WTC11 (cell line): ENCODE measurements at regions not wholly inside any gene's neighbourhood (a gene's known extent, or its start where the extent isn't known, plus 50 kb on each side); places are given as distances from the start of the nearest gene placed in this dataset.

Source experiments
- CREM ChIP-seq: sonication (generic); formaldehyde crosslinking; IDR thresholded peaks from 2 replicates; pipeline ENCODE4 v1.8.1; 2022; ENCODE audit warnings: mild to moderate bottlenecking, missing genetic modification reagents, moderate library complexity
- CTCF ChIP-seq: fragments of 200-600 bp; IDR thresholded peaks from 2 replicates; pipeline ENCODE4 v1.8.0; 2022; ENCODE audit warnings: antibody characterized with exemption
- ESRRA ChIP-seq: sonication (generic); formaldehyde crosslinking; IDR thresholded peaks from 2 replicates; pipeline ENCODE4 v1.8.1; 2022; ENCODE audit warnings: mild to moderate bottlenecking, missing genetic modification reagents, borderline replicate concordance
- FOXJ3 ChIP-seq: sonication (generic); formaldehyde crosslinking; IDR thresholded peaks from 2 replicates; pipeline ENCODE4 v1.9.0; 2021; ENCODE audit warnings: missing genetic modification reagents, mild to moderate bottlenecking, borderline replicate concordance
- GABPB1 ChIP-seq: sonication (generic); formaldehyde crosslinking; IDR thresholded peaks from 2 replicates; pipeline ENCODE4 v1.8.1; 2023; ENCODE audit warnings: mild to moderate bottlenecking, missing genetic modification reagents
- MAX ChIP-seq: sonication (generic); formaldehyde crosslinking; IDR thresholded peaks from 2 replicates; pipeline ENCODE4 v1.8.0; 2022; ENCODE audit warnings: mild to moderate bottlenecking, missing genetic modification reagents
- MLX ChIP-seq: sonication (generic); formaldehyde crosslinking; IDR thresholded peaks from 2 replicates; pipeline ENCODE4 v1.8.1; 2023; ENCODE audit warnings: mild to moderate bottlenecking, missing genetic modification reagents, moderate library complexity
- NFATC4 ChIP-seq: fragments of 250-450 bp; sonication (Bioruptor Pico); IDR thresholded peaks from 2 replicates; pipeline ENCODE4 v1.9.0; 2021; ENCODE audit warnings: mild to moderate bottlenecking
- RELA ChIP-seq: sonication (generic); formaldehyde crosslinking; IDR thresholded peaks from 2 replicates; pipeline ENCODE4 v1.8.1; 2022; ENCODE audit warnings: missing genetic modification reagents, mild to moderate bottlenecking, borderline replicate concordance
- TEAD4 ChIP-seq: sonication (generic); formaldehyde crosslinking; IDR thresholded peaks from 2 replicates; pipeline ENCODE4 v1.8.0; 2022; ENCODE audit warnings: mild to moderate bottlenecking, missing genetic modification reagents
- ZBTB21 ChIP-seq: sonication (generic); formaldehyde crosslinking; IDR thresholded peaks from 2 replicates; pipeline ENCODE4 v1.8.1; 2023; ENCODE audit warnings: mild to moderate bottlenecking, missing genetic modification reagents, borderline replicate concordance
- ZNF232 ChIP-seq: sonication (generic); formaldehyde crosslinking; IDR thresholded peaks from 2 replicates; pipeline ENCODE4 v1.8.0; 2022; ENCODE audit warnings: mild to moderate bottlenecking, missing genetic modification reagents

GRCh38 chr14:76267322-76268046 lies 108.5 kb upstream of the ESRRB start:
- no peak for TF ChIP-seq MLX
- TF ChIP-seq RELA (CRISPR knock-in tag): no peak
- no peak for TF ChIP-seq NFATC4 (CRISPR knock-in tag)
- no peak for TF ChIP-seq CTCF
- TF ChIP-seq MAX (CRISPR knock-in tag): peak; percentile 35
- TF ChIP-seq GABPB1 (CRISPR knock-in tag): no peak
- no peak for TF ChIP-seq ESRRA (CRISPR knock-in tag)
- no peak for TF ChIP-seq TEAD4 (CRISPR knock-in tag)
- no peak for TF ChIP-seq CREM (CRISPR knock-in tag)
- TF ChIP-seq FOXJ3 (CRISPR knock-in tag): no peak
- no peak for TF ChIP-seq ZBTB21 (CRISPR knock-in tag)
- no peak for TF ChIP-seq ZNF232 (CRISPR knock-in tag)
